Uterus (tissue), 3 donors: ENCODE measurements at regions not wholly inside any gene's neighbourhood (a gene's known extent, or its start where the extent isn't known, plus 50 kb on each side); places are given as distances from the start of the nearest gene placed in this dataset.

Source experiments
- DNase-seq, 2 donors: peaks; one replicate each; pipeline ENCODE4 v3.0.0-alpha.2; 2019 to 2020
- H3K27ac ChIP-seq, 2 donors: fragments of 200-600 bp; sonication (generic); 1 replicate in 1 of 2; 2 replicates in 1 of 2; pipeline ENCODE4 v1.5.1; 2016 to 2018
- H3K27me3 ChIP-seq, 2 donors: fragments of 200-600 bp; sonication (generic); one replicate each; pipeline ENCODE4 v1.5.1; 2018 to 2019; ENCODE audit warnings: control low read depth in 1 of 2
- H3K36me3 ChIP-seq, 2 donors: fragments of 200-600 bp; sonication (generic); one replicate each; pipeline ENCODE4 v1.5.1; 2019; ENCODE audit warnings: control low read depth in 1 of 2
- H3K4me1 ChIP-seq, 2 donors: fragments of 200-600 bp; sonication (generic); one replicate each; pipeline ENCODE4 v1.5.1; 2018 to 2019; ENCODE audit warnings: control low read depth in 1 of 2
- H3K4me3 ChIP-seq, 2 donors: fragments of 200-600 bp; sonication (generic); 1 replicate in 1 of 2; 2 replicates in 1 of 2; pipeline ENCODE4 v1.5.1; 2018 to 2019; ENCODE audit warnings: mild to moderate bottlenecking in 1 of 2
- H3K9me3 ChIP-seq, 2 donors: fragments of 200-600 bp; sonication (generic); one replicate each; pipeline ENCODE4 v1.5.1; 2019; ENCODE audit warnings: control low read depth in 1 of 2
- POLR2A ChIP-seq, 2 donors: fragments of 450-650 bp; IDR thresholded peaks; one replicate each; pipeline ENCODE4 v1.6.1; 2016; ENCODE audit warnings: antibody characterized with exemption in 2 of 2, mild to moderate bottlenecking in 1 of 2, moderate library complexity in 1 of 2
- intact Hi-C: fragments of 100-400 bp; cut with DNase I; formaldehyde crosslinking; loops from one replicate; pipeline ENCODE4 v1.15.1; 2023; ENCODE audit warnings: low total_unique reads
- TF ChIP-seq, protein P1 (sequence below), 4 experiments: fragments of 200-600 bp in 2 of 4; fragments of 450-650 bp in 2 of 4; sonication (generic) in 2 of 4; IDR thresholded peaks; one replicate each; pipeline ENCODE4 v1.5.1; 2016 to 2019; ENCODE audit warnings: antibody characterized with exemption in 4 of 4, mild to moderate bottlenecking in 2 of 4, moderate library complexity in 1 of 4
- donor health status: DM: yes; HTN: yes; CAD: no.

DNA sequence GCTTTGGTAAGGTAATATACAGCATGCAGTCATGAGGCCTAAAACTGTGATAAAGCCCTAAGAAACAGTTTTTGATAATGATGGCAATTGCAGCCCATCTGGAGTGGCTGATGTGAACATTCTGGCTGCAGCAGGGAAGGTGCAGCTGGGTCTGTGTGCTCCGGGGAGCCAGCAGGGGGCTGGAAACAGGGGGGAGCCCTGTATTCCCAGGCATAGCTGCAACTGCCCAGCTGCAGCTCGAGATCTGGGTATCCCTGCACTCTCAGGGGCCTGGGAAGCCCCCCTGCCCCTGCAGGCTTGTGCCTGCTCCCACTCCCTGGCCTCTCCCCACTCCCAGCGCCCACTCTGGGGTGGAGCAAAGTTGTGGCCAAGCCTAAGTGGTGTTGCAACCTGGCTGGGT lies 95.6 kb downstream of the RRAGB start:
- TF ChIP-seq POLR2A (IDR thresholded peaks at IDR 0.05) = no peak
- TF ChIP-seq, protein P1, sequence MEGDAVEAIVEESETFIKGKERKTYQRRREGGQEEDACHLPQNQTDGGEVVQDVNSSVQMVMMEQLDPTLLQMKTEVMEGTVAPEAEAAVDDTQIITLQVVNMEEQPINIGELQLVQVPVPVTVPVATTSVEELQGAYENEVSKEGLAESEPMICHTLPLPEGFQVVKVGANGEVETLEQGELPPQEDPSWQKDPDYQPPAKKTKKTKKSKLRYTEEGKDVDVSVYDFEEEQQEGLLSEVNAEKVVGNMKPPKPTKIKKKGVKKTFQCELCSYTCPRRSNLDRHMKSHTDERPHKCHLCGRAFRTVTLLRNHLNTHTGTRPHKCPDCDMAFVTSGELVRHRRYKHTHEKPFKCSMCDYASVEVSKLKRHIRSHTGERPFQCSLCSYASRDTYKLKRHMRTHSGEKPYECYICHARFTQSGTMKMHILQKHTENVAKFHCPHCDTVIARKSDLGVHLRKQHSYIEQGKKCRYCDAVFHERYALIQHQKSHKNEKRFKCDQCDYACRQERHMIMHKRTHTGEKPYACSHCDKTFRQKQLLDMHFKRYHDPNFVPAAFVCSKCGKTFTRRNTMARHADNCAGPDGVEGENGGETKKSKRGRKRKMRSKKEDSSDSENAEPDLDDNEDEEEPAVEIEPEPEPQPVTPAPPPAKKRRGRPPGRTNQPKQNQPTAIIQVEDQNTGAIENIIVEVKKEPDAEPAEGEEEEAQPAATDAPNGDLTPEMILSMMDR (IDR thresholded peaks at IDR 0.05) = no peak
- Histone ChIP-seq H3K27me3 (no peaks in the 10 kb centered on the region), H3K36me3 (no peaks in the 10 kb centered on the region), H3K4me3 (no peak overlapping the region), H3K27ac (no peak overlapping the region), H3K4me1 (no peaks in the 10 kb centered on the region), H3K9me3 (no peaks in the 10 kb centered on the region)
- no peak for DNase-seq
- intact Hi-C loops = no loop called here

DNA sequence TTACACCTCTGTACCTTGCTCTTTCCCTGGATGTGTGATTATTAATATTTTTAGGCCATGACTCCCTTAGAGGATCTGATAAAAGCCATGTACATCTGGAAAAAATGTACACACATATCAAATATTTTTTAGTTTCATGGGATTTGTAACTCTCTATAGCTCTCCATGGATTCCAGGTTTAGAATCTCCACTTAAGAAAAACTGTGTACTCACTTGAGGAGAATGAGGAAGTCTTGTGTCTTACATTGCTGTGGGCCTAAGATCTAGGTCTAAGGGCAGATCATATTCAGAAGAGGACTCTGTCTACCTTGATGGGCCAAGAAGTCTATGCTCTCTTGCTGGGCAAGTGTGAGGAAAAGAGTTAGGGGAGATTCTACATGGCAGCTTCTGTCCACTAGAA lies 98.0 kb downstream of the RRAGB start:
- H3K27ac ChIP-seq = no peak overlapping the region
- H3K27me3 ChIP-seq = no peaks in the 10 kb centered on the region
- no peaks in the 10 kb centered on the region for H3K9me3 ChIP-seq
- no peak for DNase-seq
- H3K4me1 ChIP-seq = no peaks in the 10 kb centered on the region
- intact Hi-C loops = no loop called here
- TF ChIP-seq, protein P1 (IDR thresholded peaks at IDR 0.05) = no peak
- TF ChIP-seq POLR2A (IDR thresholded peaks at IDR 0.05) = no peak
- H3K4me3 ChIP-seq = no peak overlapping the region
- no peaks in the 10 kb centered on the region for H3K36me3 ChIP-seq

DNA sequence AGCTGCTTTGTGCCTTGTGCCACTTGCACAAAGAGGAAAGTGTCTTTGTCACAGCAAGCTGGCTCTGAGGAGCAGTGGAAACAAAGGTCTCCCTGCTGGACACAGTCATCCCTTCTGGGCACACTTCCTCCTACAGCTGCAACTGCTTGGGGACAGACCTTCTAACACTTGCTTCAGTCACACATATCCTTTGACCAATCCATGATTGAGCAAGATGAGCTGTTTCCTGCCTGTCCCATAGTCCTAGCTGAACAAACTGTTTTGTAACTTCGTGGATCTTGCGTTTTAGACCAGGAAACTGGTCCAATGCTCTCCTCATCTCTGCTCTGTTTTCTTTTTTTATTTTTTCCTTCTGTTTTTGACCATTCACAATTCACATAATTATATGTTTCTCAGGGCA lies 98.5 kb downstream of the RRAGB start:
- no peak for DNase-seq
- no peaks in the 10 kb centered on the region for H3K9me3 ChIP-seq
- no peak overlapping the region for H3K4me3 ChIP-seq
- no peaks in the 10 kb centered on the region for H3K4me1 ChIP-seq
- H3K27me3 ChIP-seq = no peaks in the 10 kb centered on the region
- intact Hi-C loops = no loop called here
- H3K27ac ChIP-seq = no peak overlapping the region
- H3K36me3 ChIP-seq = no peaks in the 10 kb centered on the region
- TF ChIP-seq, protein P1 (IDR thresholded peaks at IDR 0.05) = no peak
- no peak for TF ChIP-seq POLR2A (IDR thresholded peaks at IDR 0.05)

DNA sequence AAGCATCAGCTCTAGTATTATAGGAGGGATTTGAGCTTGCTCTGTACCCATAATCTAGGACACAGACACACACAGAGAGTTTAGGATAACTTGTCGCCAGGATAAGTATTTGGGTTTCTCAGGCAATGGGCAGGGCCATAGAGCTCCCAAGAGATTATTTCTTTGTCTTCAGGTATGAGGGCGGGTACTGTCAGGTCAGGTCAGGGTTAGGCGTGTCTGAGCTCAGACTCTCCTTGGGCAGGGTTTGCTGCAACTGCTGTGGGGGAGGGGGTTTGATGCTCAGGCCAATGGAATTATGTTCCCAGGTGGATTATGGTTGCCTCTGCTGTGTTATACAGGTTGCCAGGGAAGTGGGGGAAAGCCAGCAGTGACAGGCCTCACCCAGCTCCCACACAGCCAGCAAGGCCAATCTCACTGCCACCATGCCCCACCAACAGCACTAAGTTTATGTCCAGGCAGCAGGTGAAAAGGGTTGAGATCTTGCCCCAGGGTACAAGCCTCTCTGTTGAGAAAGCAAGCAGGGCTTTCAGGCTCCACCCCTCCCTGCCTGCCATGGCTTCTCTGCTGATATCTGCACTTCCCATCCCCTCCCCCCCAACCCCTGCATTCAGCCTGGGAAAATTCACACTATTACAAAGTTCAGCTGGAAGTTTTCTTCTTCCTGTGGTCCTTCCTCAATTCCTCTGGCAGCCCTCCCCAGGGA lies 101.3 kb downstream of the RRAGB start:
- H3K9me3 ChIP-seq = no peaks in the 10 kb centered on the region
- H3K36me3 ChIP-seq = no peaks in the 10 kb centered on the region
- no peak overlapping the region for H3K27ac ChIP-seq
- no peaks in the 10 kb centered on the region for H3K4me1 ChIP-seq
- TF ChIP-seq, protein P1 (IDR thresholded peaks at IDR 0.05) = no peak
- TF ChIP-seq POLR2A (IDR thresholded peaks at IDR 0.05) = no peak
- intact Hi-C loops = no loop called here
- DNase-seq = no peak
- no peak overlapping the region for H3K4me3 ChIP-seq
- H3K27me3 ChIP-seq = no peaks in the 10 kb centered on the region

DNA sequence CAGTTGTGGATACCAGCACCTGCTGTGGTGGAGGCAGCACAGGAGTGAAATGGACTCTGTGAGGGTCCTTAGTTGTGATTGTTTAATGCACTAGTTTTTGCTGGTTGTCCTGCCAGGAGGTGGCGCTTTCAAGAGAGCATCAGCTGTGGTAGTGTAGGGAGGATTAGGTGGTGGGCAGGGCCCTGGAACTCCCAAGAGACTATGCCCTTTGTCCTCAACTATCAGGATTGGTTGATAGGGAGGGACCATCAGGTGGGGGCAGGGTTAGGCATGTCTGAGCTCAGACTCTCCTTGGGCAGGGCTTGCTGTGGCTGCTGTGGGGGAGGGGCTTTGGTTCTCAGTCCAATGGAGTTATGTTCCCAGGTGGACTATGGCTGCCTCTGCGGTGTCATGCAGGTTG lies 121.9 kb downstream of the RRAGB start:
- Histone ChIP-seq H3K36me3 (no peaks in the 10 kb centered on the region), H3K27ac (no peak overlapping the region), H3K9me3 (no peaks in the 10 kb centered on the region), H3K27me3 (no peaks in the 10 kb centered on the region), H3K4me1 (no peaks in the 10 kb centered on the region), H3K4me3 (no peak overlapping the region)
- no peak for DNase-seq
- TF ChIP-seq POLR2A (IDR thresholded peaks at IDR 0.05) = no peak
- TF ChIP-seq, protein P1 (IDR thresholded peaks at IDR 0.05) = no peak
- intact Hi-C loops = no loop called here
